GM12891 (cell line): ENCODE measurements at regions not wholly inside any gene's neighbourhood (a gene's known extent, or its start where the extent isn't known, plus 50 kb on each side); places are given as distances from the start of the nearest gene placed in this dataset.
"Not testable (repeated sequence)": the region's sequence is repeated elsewhere in the genome, so short reads cannot be mapped to it uniquely, and the experiment has no call there.

Experiments
- DNase-seq: peaks from one replicate; pipeline ENCODE4 v3.0.0; 2011; ENCODE audit warnings: low spot score; ENCODE audit not compliant: insufficient read length
- FAIRE-seq: peaks from 2 replicates; lab custom pipeline; 2011; peaks lifted over from hg19 to GRCh38; lab: Jason Lieb, UNC
- PAX5 ChIP-seq: IDR thresholded peaks from 2 replicates; pipeline ENCODE4 v1.6.1; 2011; ENCODE audit warnings: low read length, moderate library complexity, mild to moderate bottlenecking; ENCODE audit not compliant: insufficient read depth, severe bottlenecking
- POLR2A ChIP-seq: IDR thresholded peaks from 2 replicates; pipeline ENCODE4 v1.6.1; 2011; ENCODE audit warnings: low read depth, low read length, control low read depth
- POLR2AphosphoS5 ChIP-seq: IDR thresholded peaks from 2 replicates; pipeline ENCODE4 v1.6.1; 2011; ENCODE audit warnings: low read depth, low read length, control low read depth
- POU2F2 ChIP-seq: IDR thresholded peaks from 2 replicates; pipeline ENCODE4 v1.6.1; 2011; ENCODE audit warnings: low read depth, mild to moderate bottlenecking, control low read depth, low read length, moderate library complexity
- SPI1 ChIP-seq: IDR thresholded peaks from 2 replicates; pipeline ENCODE4 v1.6.1; 2011; ENCODE audit warnings: low read depth, low read length, control low read depth
- TAF1 ChIP-seq: IDR thresholded peaks from 2 replicates; pipeline ENCODE4 v1.6.1; 2011; ENCODE audit warnings: low read depth, low read length, control low read depth

GRCh38 chr14:48618057-48618456 lies 942.7 kb upstream of the MDGA2 start:
- TF ChIP-seq TAF1 (no peak), POU2F2 (no peak)
- DNase-seq (no peak), FAIRE-seq (no peak)

GRCh38 chr14:48616931-48617330 lies 941.5 kb upstream of the MDGA2 start:
- no peak for FAIRE-seq
- DNase-seq, result no peak
- TF ChIP-seq POU2F2, result no peak
- TF ChIP-seq PAX5, result no peak
- no peak for TF ChIP-seq TAF1
- no peak for TF ChIP-seq POLR2A
- no peak for TF ChIP-seq POLR2AphosphoS5

GRCh38 chr14:48615618-48616017 lies 940.2 kb upstream of the MDGA2 start:
- FAIRE-seq, result no peak
- no peak for TF ChIP-seq POU2F2
- TF ChIP-seq POLR2AphosphoS5, result no peak
- TF ChIP-seq TAF1, result no peak
- no peak for TF ChIP-seq POLR2A
- no peak for TF ChIP-seq PAX5
- no peak for DNase-seq

GRCh38 chr14:48614003-48614402 lies 938.6 kb upstream of the MDGA2 start:
- FAIRE-seq (no peak), DNase-seq (no peak)
- TF ChIP-seq SPI1, result no peak
- no peak for TF ChIP-seq TAF1
- TF ChIP-seq PAX5, result no peak
- no peak for TF ChIP-seq POU2F2

GRCh38 chr14:48606960-48607359 lies 931.6 kb upstream of the MDGA2 start:
- FAIRE-seq, result not testable (repeated sequence)

GRCh38 chr14:48598458-48598857 lies 923.1 kb upstream of the MDGA2 start:
- no peak for DNase-seq
- TF ChIP-seq PAX5, result no peak
- no peak for TF ChIP-seq SPI1
- no peak for FAIRE-seq

More at GRCh38 chr14:48606960-48607359, 931.6 kb upstream of the MDGA2 start:
- not testable (repeated sequence) for DNase-seq

- no peak for FAIRE-seq
- DNase-seq, result no peak
- TF ChIP-seq SPI1, result no peak
- no peak for TF ChIP-seq TAF1
- TF ChIP-seq POU2F2, result no peak
- TF ChIP-seq POLR2AphosphoS5, result no peak
- no peak for TF ChIP-seq POLR2A
- no peak for TF ChIP-seq PAX5
Observed at GRCh38 chr14:48586099-48586498, 910.7 kb upstream of the MDGA2 start.

GRCh38 chr14:48584031-48584430 lies 908.6 kb upstream of the MDGA2 start:
- no peak for DNase-seq
- TF ChIP-seq POU2F2 (no peak), TAF1 (no peak), PAX5 (no peak)
- no peak for FAIRE-seq

- FAIRE-seq, result no peak
Observed at GRCh38 chr14:48582938-48583337, 907.5 kb upstream of the MDGA2 start.

GRCh38 chr14:48580692-48581091 lies 905.3 kb upstream of the MDGA2 start:
- no peak for DNase-seq
- TF ChIP-seq POU2F2 (no peak), POLR2AphosphoS5 (no peak), SPI1 (no peak), TAF1 (no peak), PAX5 (no peak), POLR2A (no peak)
- FAIRE-seq, result no peak

More at GRCh38 chr14:48582938-48583337, 907.5 kb upstream of the MDGA2 start:
- TF ChIP-seq PAX5 (no peak), POU2F2 (no peak), POLR2AphosphoS5 (no peak), POLR2A (no peak), TAF1 (no peak), SPI1 (no peak)
- DNase-seq, result no peak

- no peak for FAIRE-seq
- TF ChIP-seq TAF1, result no peak
- TF ChIP-seq SPI1, result no peak
- no peak for TF ChIP-seq PAX5
- no peak for TF ChIP-seq POLR2AphosphoS5
- TF ChIP-seq POLR2A, result no peak
- TF ChIP-seq POU2F2, result no peak
- no peak for DNase-seq
Observed at GRCh38 chr14:48575772-48576171, 900.4 kb upstream of the MDGA2 start.
